ENCODE measurements at regions not wholly inside any gene's neighbourhood (a gene's known extent, or its start where the extent isn't known, plus 50 kb on each side); places are given as distances from the start of the nearest gene placed in this dataset.

GRCh38 chr5:32498484-32498883 is 53.9 kb upstream of the ZFR start:
- Histone ChIP-seq H3K36me3 (ENCODE audit: control insufficient read depth in 1 of 2, insufficient read depth in 2 of 2, low read length in 1 of 2) (no peaks in the 10 kb centered on the region), H3K4me3 (ENCODE audit: low read length in 2 of 2) (no peak overlapping the region), H3K27me3 (ENCODE audit: control insufficient read depth in 1 of 2, insufficient read depth in 2 of 2, low read length in 1 of 2) (no peaks in the 10 kb centered on the region), H3K9me3 (ENCODE audit: control insufficient read depth, low read length) (no peaks in the 10 kb centered on the region), H3K4me1 (ENCODE audit: control insufficient read depth in 1 of 2, insufficient read depth in 2 of 2, low read length in 2 of 2) (no peaks in the 10 kb centered on the region), H3K27ac (ENCODE audit: low read depth in 1 of 2, low read length in 2 of 2) (no peak overlapping the region)
- intact Hi-C loops (cut with DNase I): no loop called here
- ATAC-seq (ENCODE audit: low FRiP score) (no peak), DNase-seq (no peak)

DNA sequence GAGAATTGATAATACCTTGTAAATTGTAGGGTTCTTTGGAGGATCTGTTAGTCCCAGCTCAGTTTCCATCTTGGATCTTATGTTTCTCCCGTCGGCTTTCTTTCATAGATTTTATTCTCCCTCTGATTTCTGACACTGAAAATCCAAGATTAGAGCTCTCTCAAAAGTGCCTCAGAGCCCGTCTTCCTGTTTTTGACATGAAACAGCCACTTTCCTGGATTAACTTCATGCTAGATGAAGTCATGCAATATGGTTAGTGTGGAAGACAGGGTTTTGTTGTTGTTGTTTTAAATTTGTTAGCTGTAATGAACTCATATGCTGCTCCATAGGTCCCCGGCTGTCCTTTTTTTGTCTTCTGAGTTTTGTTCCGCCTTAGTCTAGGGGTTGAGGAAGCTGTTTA is 51.6 kb upstream of the ZFR start:
- H3K4me1 ChIP-seq (ENCODE audit: control insufficient read depth in 1 of 2, insufficient read depth in 2 of 2, low read length in 2 of 2): no peaks in the 10 kb centered on the region
- H3K27ac ChIP-seq (ENCODE audit: low read depth in 1 of 2, low read length in 2 of 2): no peak overlapping the region
- no peaks in the 10 kb centered on the region for H3K27me3 ChIP-seq (ENCODE audit: control insufficient read depth in 1 of 2, insufficient read depth in 2 of 2, low read length in 1 of 2)
- H3K9me3 ChIP-seq (ENCODE audit: control insufficient read depth, low read length): no peaks in the 10 kb centered on the region
- no peak for ATAC-seq (ENCODE audit: low FRiP score)
- DNase-seq: no peak
- 72 to 76% methylated on average over 5 of the region's 5 CpGs for WGBS, 2 donors
- H3K4me3 ChIP-seq (ENCODE audit: low read length in 2 of 2): no peak overlapping the region
- no peaks in the 10 kb centered on the region for H3K36me3 ChIP-seq (ENCODE audit: control insufficient read depth in 1 of 2, insufficient read depth in 2 of 2, low read length in 1 of 2)
- intact Hi-C loops (cut with DNase I): no loop called here

- WGBS, 2 donors: 97 to 99% methylated on average over 6 of the region's 6 CpGs
- DNase-seq (no peak), ATAC-seq (ENCODE audit: low FRiP score) (no peak)
- no peaks in the 10 kb centered on the region for H3K4me1 ChIP-seq (ENCODE audit: control insufficient read depth in 1 of 2, insufficient read depth in 2 of 2, low read length in 2 of 2)
- no peak overlapping the region for H3K4me3 ChIP-seq (ENCODE audit: low read length in 2 of 2)
- H3K27ac ChIP-seq (ENCODE audit: low read depth in 1 of 2, low read length in 2 of 2): no peak overlapping the region
- no peaks in the 10 kb centered on the region for H3K27me3 ChIP-seq (ENCODE audit: control insufficient read depth in 1 of 2, insufficient read depth in 2 of 2, low read length in 1 of 2)
- no peaks in the 10 kb centered on the region for H3K36me3 ChIP-seq (ENCODE audit: control insufficient read depth in 1 of 2, insufficient read depth in 2 of 2, low read length in 1 of 2)
- intact Hi-C loops (cut with DNase I): no loop called here
- no peaks in the 10 kb centered on the region for H3K9me3 ChIP-seq (ENCODE audit: control insufficient read depth, low read length)
These were observed 50.3 kb upstream of the ZFR start for GRCh38 chr5:32494827-32495226.
